Effector memory CD4-positive, alpha-beta T cell (primary cell): ENCODE measurements at regions not wholly inside any gene's neighbourhood (a gene's known extent, or its start where the extent isn't known, plus 50 kb on each side); places are given as distances from the start of the nearest gene placed in this dataset.
"Not testable (repeated sequence)": the region's sequence is repeated elsewhere in the genome, so short reads cannot be mapped to it uniquely, and the experiment has no call there.

ENCODE experiments used
- DNase-seq, 3 donors: peaks; one replicate each; pipeline ENCODE4 v3.0.0-alpha.2; 2020
- H3K27ac ChIP-seq: 2 replicates; pipeline ENCODE4 v1.7.0; 2013; ENCODE audit warnings: mild to moderate bottlenecking, low read length, moderate library complexity; ENCODE audit not compliant: insufficient read depth, poor library complexity, severe bottlenecking
- H3K27me3 ChIP-seq: replicated peaks from 2 replicates; pipeline ENCODE4 v1.7.0; 2013; ENCODE audit warnings: mild to moderate bottlenecking, low read length; ENCODE audit not compliant: insufficient read depth, control insufficient read depth, poor library complexity, severe bottlenecking
- H3K36me3 ChIP-seq: 2 replicates; pipeline ENCODE4 v1.7.0; 2013; ENCODE audit warnings: mild to moderate bottlenecking, low read length, moderate library complexity; ENCODE audit not compliant: control insufficient read depth, insufficient read depth
- H3K4me1 ChIP-seq: 2 replicates; pipeline ENCODE4 v1.7.0; 2013; ENCODE audit warnings: low read length, mild to moderate bottlenecking; ENCODE audit not compliant: control insufficient read depth, insufficient read depth, poor library complexity, severe bottlenecking
- H3K4me3 ChIP-seq: 2 replicates; pipeline ENCODE4 v1.7.0; 2013; ENCODE audit warnings: low read length, low read depth, mild to moderate bottlenecking; ENCODE audit not compliant: insufficient read depth, poor library complexity, severe bottlenecking
- H3K9me3 ChIP-seq: 2 replicates; pipeline ENCODE4 v1.7.0; 2013; ENCODE audit warnings: mild to moderate bottlenecking, low read length, moderate library complexity; ENCODE audit not compliant: control insufficient read depth

DNA sequence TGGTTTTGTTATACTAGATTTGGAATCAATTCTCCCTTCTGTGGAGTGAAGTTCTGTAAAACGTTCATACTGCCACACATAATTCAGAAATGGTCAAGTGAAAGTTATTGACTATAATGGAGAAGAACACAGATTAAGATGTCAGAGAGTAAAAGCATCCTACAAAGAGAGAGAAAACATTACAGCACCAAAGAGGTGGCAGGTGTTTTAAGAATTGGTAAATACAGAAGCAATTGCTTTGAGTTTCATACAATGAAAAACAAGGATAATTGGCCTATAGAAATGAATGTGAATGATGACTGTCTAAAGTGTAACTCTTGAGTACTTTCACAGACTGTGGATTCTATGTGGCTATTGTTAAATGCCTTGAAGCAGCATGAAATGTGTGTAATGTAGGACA, 435.6 kb upstream of the SMIM31 start:
- Histone ChIP-seq H3K4me1 (no peaks in the 10 kb centered on the region), H3K4me3 (no peak overlapping the region), H3K27me3 (no peaks in the 10 kb centered on the region), H3K9me3 (no peaks in the 10 kb centered on the region), H3K27ac (no peak overlapping the region), H3K36me3 (no peaks in the 10 kb centered on the region)
- no peak for DNase-seq

DNA sequence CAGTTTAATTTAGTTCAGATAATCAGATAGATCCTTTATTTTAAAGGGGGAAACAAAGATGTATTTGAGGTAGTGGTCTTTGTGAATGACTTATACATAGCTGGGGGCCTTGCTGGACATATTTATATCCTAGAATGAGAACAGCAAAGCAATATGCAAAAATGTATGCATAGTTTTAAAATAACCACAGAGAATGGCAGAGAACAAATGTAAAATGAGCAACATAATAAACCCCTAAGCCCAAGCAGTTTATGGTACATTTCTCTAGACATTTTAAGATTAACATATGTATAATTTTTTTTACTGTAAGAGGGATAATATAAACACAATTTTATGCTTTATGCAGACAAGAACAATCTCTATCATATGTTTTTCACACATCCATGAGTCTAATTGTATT, 434.2 kb upstream of the SMIM31 start:
- no peaks in the 10 kb centered on the region for H3K9me3 ChIP-seq
- no peak overlapping the region for H3K4me3 ChIP-seq
- DNase-seq, result no peak
- no peak overlapping the region for H3K27ac ChIP-seq
- no peaks in the 10 kb centered on the region for H3K4me1 ChIP-seq
- no peaks in the 10 kb centered on the region for H3K36me3 ChIP-seq
- no peaks in the 10 kb centered on the region for H3K27me3 ChIP-seq

DNA sequence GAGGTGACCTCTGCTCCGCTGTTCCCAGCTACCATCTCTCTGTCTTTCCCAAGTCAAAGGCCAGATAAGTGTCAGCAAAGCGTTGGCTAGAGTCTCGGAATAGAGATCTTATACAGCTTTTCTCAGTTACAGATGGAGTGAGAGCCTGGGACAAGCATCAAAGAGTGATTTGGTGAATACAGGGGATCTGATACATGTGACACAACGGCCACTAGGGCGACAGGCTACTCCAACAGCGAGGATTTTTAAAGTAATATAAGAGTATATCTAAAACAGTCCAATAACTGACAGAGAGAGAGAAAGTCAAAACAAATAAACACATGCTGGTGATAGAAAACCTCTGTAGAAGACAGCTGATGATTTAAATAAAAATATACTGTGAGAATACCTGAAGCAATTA, 433.1 kb upstream of the SMIM31 start:
- Histone ChIP-seq H3K27ac (no peak overlapping the region), H3K4me1 (no peaks in the 10 kb centered on the region), H3K9me3 (no peaks in the 10 kb centered on the region), H3K4me3 (no peak overlapping the region), H3K36me3 (no peaks in the 10 kb centered on the region), H3K27me3 (no peaks in the 10 kb centered on the region)
- DNase-seq, result no peak

DNA sequence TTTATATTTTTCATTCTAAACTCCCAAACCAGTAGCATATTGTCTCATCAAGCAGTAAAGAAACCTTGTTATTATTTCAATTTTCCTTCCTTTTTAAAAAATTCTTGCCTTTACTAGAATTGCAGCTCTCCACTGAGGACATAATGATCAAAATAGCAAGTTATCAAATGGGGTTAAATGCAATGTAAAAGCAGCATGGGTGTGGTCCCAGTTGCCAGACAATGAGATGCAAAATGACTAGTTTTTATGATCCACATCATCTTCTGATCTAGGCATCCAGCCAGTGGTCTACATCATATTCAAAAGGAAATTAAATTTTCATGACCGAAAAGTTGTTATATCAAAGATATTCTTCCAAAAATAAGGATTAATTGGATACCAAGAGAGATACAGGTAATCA, 427.9 kb upstream of the SMIM31 start:
- H3K4me3 ChIP-seq, result no peak overlapping the region
- H3K27me3 ChIP-seq, result no peaks in the 10 kb centered on the region
- H3K36me3 ChIP-seq, result no peaks in the 10 kb centered on the region
- H3K9me3 ChIP-seq, result no peaks in the 10 kb centered on the region
- no peak for DNase-seq
- H3K4me1 ChIP-seq, result no peaks in the 10 kb centered on the region
- no peak overlapping the region for H3K27ac ChIP-seq

DNA sequence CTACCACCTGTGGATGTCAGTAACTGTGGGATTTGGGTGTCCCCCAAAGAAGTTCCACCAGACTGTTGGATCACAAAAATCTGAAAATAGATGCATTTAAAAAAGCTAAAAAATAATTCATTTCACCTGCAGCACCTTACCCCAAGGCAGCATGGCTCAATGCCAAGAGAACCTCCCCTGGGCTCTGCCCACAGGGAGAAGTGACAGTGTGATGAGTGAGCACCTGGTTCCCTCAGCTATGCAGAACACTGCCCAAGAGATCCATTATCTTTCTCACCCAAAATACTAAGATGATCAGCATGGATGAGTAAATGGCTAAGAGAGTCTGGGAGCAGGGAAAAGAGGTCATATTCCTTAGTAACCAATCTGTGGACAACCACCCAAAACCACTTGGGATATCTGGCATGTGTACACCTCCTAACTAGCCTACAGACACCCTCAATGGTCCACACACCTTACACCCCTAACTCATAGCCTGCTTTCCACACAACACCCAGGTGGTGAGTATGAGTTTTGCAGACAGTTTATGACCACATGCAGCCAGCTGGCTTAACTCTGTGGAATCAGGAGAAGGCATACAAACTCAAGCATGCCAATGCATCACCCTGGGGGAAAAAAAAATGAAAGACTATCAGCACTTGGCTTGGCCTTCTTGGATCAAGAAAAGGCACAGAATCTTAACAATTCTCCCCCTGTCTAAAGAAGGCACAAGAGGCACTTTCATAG, 416.5 kb upstream of the SMIM31 start:
- H3K4me1 ChIP-seq, result no peaks in the 10 kb centered on the region
- H3K9me3 ChIP-seq, result no peaks in the 10 kb centered on the region
- DNase-seq, result no peak
- no peak overlapping the region for H3K27ac ChIP-seq
- no peaks in the 10 kb centered on the region for H3K36me3 ChIP-seq
- H3K27me3 ChIP-seq, result no peaks in the 10 kb centered on the region
- H3K4me3 ChIP-seq, result no peak overlapping the region

DNA sequence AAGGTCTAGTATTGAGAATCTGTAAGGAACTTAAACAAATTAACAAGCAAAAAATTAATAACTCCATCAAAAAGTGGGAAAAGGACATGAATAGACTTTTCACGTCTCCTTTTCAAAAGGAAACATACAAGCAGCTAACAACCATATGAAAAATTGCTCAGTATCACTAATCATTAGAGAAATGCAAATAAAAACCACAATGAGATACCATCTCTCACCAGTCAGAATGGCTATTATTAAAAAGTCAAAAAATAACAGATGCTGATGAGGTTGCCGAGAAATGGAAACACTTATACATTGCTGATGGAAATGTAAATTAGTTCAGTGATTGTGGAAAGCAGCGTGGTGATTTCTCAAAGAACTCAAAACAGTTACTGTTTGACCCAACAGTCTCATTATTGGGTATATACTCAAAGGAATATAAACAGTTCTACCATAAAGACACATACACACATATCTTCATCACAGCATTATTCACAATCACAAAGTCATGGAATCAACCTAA, 410.4 kb upstream of the SMIM31 start:
- Histone ChIP-seq H3K4me3 (no peak overlapping the region), H3K27ac (no peak overlapping the region), H3K9me3 (no peaks in the 10 kb centered on the region), H3K4me1 (no peaks in the 10 kb centered on the region), H3K27me3 (no peaks in the 10 kb centered on the region), H3K36me3 (no peaks in the 10 kb centered on the region)
- no peak for DNase-seq

DNA sequence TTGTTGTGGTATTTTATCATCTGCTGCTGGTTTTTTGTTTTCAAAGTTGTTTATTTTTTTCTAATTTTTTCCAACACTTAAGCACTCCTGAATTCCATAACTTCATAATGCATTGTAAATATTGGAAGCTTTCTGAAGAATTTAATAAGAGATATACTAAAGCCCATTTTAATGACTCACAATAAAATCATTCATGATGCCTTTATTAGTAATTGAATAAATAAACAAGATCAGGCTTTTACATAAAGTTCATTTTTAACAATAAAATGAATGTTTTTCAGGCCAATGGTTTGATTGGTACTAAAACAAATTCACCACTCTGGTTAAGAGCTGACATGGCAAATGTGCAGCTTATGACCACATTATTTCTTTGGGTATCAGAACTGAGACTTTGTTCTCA, 408.2 kb upstream of the SMIM31 start:
- H3K27ac ChIP-seq, result no peak overlapping the region
- no peaks in the 10 kb centered on the region for H3K9me3 ChIP-seq
- H3K27me3 ChIP-seq, result no peaks in the 10 kb centered on the region
- no peaks in the 10 kb centered on the region for H3K36me3 ChIP-seq
- DNase-seq, result no peak
- no peaks in the 10 kb centered on the region for H3K4me1 ChIP-seq
- no peak overlapping the region for H3K4me3 ChIP-seq

DNA sequence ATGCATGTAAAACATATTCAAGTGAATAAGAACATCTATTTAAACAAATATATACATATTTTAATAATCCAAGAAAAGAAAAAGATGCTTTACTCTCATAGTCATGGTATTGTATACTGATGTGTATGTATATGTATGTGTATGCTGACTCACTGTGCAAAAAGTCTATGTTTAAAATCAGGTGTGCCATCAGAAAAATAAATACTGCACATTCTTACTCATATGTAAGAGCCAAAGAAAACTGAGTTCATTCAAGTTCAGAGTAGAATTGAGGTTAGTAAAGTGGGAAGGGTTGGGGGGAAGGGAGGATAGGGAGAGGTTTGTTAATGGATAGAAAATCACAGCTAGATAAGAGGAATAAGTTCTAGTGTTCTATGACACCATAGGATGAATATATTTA, 403.9 kb upstream of the SMIM31 start:
- no peak for DNase-seq

DNA sequence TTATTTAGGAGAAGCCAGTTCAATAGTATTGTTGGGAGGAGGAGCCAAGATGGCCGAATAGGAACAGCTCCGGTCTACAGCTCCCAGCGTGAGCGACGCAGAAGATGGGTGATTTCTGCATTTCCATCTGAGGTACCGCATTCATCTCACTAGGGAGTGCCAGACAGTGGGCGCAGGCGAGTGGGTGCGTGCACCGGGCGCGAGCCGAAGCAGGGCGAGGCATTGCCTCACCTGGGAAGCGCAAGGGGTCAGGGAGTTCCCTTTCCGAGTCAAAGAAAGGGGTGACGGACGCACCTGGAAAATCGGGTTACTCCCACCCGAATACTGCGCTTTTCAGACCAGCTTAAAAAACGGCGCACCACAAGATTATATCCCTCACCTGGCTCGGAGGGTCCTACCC, 403.2 kb upstream of the SMIM31 start:
- not testable (repeated sequence) for H3K27me3 ChIP-seq, H3K9me3 ChIP-seq, DNase-seq, H3K4me3 ChIP-seq, H3K27ac ChIP-seq, H3K4me1 ChIP-seq, H3K36me3 ChIP-seq

More for the DNA sequence above, 403.9 kb upstream of the SMIM31 start:
- Histone ChIP-seq H3K4me3 (no peak overlapping the region), H3K27ac (no peak overlapping the region), H3K9me3 (no peaks in the 10 kb centered on the region), H3K36me3 (no peaks in the 10 kb centered on the region), H3K4me1 (no peaks in the 10 kb centered on the region), H3K27me3 (no peaks in the 10 kb centered on the region)

DNA sequence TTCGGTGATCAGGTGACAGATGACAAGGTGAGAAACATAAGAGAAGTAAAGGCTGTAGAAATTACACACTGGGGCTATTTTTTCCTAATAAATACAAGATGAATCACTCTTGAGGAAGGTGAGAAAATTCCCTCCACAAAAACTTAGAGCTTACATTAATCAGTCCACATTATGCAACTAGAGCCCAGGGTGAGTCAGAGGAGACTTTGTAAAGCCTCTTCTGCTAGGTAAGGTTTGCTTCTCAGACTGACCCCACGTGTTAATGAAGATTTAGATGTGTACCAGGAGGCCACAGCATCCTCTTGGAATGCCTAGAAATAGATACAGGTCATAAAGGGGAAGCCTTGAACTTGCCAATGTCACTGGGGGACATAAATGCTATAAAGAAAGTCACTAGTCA, 396.0 kb upstream of the SMIM31 start:
- H3K27me3 ChIP-seq, result no peaks in the 10 kb centered on the region
- H3K9me3 ChIP-seq, result no peaks in the 10 kb centered on the region
- no peaks in the 10 kb centered on the region for H3K36me3 ChIP-seq
- no peak overlapping the region for H3K27ac ChIP-seq
- H3K4me3 ChIP-seq, result no peak overlapping the region
- no peaks in the 10 kb centered on the region for H3K4me1 ChIP-seq
- no peak for DNase-seq
